Erythroblast (primary cell): ENCODE measurements at regions not wholly inside any gene's neighbourhood (a gene's known extent, or its start where the extent isn't known, plus 50 kb on each side); places are given as distances from the start of the nearest gene placed in this dataset.

ENCODE experiments used
- GATA1 ChIP-seq: IDR thresholded peaks from 2 replicates; pipeline ENCODE4 v1.6.1; 2011; ENCODE audit warnings: low read depth, mild to moderate bottlenecking, control low read depth, low read length, moderate library complexity
- POLR2A ChIP-seq: IDR thresholded peaks from 2 replicates; pipeline ENCODE4 v1.6.1; 2011; ENCODE audit warnings: mild to moderate bottlenecking, low read length

GRCh38 chr16:49115956-49116355, 165.7 kb downstream of the CBLN1 start:
- TF ChIP-seq POLR2A (no peak), GATA1 (no peak)
